ENCODE measurements at regions not wholly inside any gene's neighbourhood (a gene's known extent, or its start where the extent isn't known, plus 50 kb on each side); places are given as distances from the start of the nearest gene placed in this dataset.

- no peak overlapping the region for H3K27ac ChIP-seq (ENCODE audit: low read depth, low read length, severe bottlenecking)
- H3K9me3 ChIP-seq (ENCODE audit: control insufficient read depth, low read length), result no peaks in the 10 kb centered on the region
- H3K4me3 ChIP-seq (ENCODE audit: extremely low read depth, insufficient read depth, low read length, poor library complexity, severe bottlenecking), result no peak overlapping the region
- 78 to 94% methylated on average over 1 of the region's 1 CpG for WGBS, 2 experiments (ENCODE audit: insufficient coverage in 2 of 2)
- no peaks in the 10 kb centered on the region for H3K36me3 ChIP-seq (ENCODE audit: control insufficient read depth, insufficient read depth, low read length)
- no peaks in the 10 kb centered on the region for H3K4me1 ChIP-seq (ENCODE audit: control insufficient read depth, insufficient read depth, low read length, poor library complexity, severe bottlenecking)
Measured at GRCh38 chr14:46215801-46216200, 435.8 kb downstream of the RPL10L start.

- Histone ChIP-seq H3K4me1 (ENCODE audit: control insufficient read depth, insufficient read depth, low read length, poor library complexity, severe bottlenecking) (peaks cover 9% of the 10 kb centered on the region), H3K4me3 (ENCODE audit: extremely low read depth, insufficient read depth, low read length, poor library complexity, severe bottlenecking) (no peak overlapping the region), H3K36me3 (ENCODE audit: control insufficient read depth, insufficient read depth, low read length) (no peaks in the 10 kb centered on the region), H3K9me3 (ENCODE audit: control insufficient read depth, low read length) (no peaks in the 10 kb centered on the region), H3K27ac (ENCODE audit: low read depth, low read length, severe bottlenecking) (no peak overlapping the region)
- 85 to 100% methylated on average over 2 of the region's 2 CpGs for WGBS, 2 experiments (ENCODE audit: insufficient coverage in 2 of 2)
Measured at GRCh38 chr14:46198676-46199075, 452.9 kb downstream of the RPL10L start.

DNA sequence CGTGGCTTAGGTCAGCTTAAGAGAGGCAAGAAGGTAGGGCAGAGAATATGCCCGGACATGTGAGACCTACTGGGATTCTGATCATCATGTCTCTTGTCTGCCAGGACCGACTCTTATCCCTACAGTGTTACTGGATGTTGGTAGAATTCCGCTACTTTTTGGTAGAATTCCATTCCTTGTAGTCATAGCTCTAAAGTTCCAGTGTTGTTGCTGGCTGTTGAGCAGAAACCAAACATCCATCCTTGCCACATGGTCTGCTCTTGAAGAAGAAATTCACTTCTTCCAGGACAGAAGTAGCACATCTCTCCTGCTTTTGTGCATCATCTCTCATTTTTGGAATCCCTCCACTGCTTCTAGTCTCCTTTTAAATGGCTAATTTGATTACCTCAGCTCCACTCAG is 453.7 kb downstream of the RPL10L start:
- Histone ChIP-seq H3K4me3 (ENCODE audit: extremely low read depth, insufficient read depth, low read length, poor library complexity, severe bottlenecking) (no peak overlapping the region), H3K9me3 (ENCODE audit: control insufficient read depth, low read length) (no peaks in the 10 kb centered on the region), H3K27ac (ENCODE audit: low read depth, low read length, severe bottlenecking) (peak overlapping the region; percentile 24), H3K4me1 (ENCODE audit: control insufficient read depth, insufficient read depth, low read length, poor library complexity, severe bottlenecking) (peaks cover 9% of the 10 kb centered on the region), H3K36me3 (ENCODE audit: control insufficient read depth, insufficient read depth, low read length) (no peaks in the 10 kb centered on the region)
- 78 to 89% methylated on average over 4 of the region's 4 CpGs for WGBS, 2 experiments (ENCODE audit: insufficient coverage in 2 of 2)
